GM19397 (cell line): ENCODE measurements at regions not wholly inside any gene's neighbourhood (a gene's known extent, or its start where the extent isn't known, plus 50 kb on each side); places are given as distances from the start of the nearest gene placed in this dataset.
"Not testable (repeated sequence)": the region's sequence is repeated elsewhere in the genome, so short reads cannot be mapped to it uniquely, and the experiment has no call there.

Source experiments
- ATAC-seq: cut with Tn5 transposase; IDR thresholded peaks from one replicate; pipeline ENCODE4 v1.9.1; 2021; ENCODE audit warnings: mild to moderate bottlenecking, moderate library complexity; ENCODE audit not compliant: unreplicated experiment

GRCh38 chr5:33136785-33137184 is 304.0 kb upstream of the TARS1 start:
- ATAC-seq: no peak

DNA sequence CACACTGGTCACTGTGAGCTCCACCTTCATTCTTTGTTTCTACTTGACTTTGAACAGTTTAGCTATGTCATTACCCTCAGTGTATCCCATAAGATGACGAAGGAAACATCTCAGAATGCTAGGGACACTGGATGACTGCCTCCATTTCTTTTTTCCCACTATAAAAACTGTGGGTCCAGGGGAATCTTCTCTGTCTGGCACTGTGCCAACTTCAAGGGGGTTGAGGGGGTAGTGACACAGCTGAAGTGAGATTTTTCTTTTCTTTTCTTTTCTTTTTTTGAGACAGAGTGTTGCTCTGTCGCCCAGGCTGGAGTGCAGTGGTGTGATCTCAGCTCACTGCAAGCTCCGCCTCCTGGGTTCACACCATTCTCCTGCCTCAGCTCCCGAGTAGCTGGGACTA is 302.6 kb upstream of the TARS1 start:
- not testable (repeated sequence) for ATAC-seq

DNA sequence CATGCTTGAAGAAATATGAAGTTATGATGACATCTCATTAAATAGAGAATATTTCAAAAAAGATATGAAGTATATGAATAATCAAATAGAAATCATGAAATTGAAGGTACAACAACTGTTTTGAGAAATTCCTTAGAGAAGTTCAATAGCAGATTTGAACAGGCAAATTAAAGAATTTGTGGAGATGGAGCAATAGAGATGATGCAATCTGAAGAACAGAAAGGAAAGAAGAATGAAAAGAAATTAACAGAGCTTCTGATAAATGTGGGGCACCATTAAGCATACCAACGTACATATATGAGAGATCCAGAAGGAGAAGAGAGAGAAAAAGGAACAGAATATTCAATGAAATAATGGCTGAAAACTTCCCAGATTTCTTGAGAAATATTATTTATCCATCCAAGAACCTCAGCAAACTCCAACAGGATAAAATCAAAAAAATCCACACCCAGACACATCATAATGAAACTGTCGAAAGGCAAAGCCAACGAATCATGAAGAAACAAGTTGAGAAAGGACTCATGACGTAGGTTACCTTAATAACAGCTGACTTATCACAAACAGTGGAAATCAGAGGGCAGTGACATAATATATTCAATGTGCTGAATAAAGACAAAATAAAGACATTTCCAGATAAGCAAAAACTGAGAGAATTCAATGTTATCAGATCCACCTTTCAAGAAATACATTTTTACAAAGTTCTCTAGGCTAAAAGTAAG is 297.2 kb upstream of the TARS1 start:
- no peak for ATAC-seq

- ATAC-seq: no peak
Measured at GRCh38 chr5:33146881-33147280, 293.9 kb upstream of the TARS1 start.

DNA sequence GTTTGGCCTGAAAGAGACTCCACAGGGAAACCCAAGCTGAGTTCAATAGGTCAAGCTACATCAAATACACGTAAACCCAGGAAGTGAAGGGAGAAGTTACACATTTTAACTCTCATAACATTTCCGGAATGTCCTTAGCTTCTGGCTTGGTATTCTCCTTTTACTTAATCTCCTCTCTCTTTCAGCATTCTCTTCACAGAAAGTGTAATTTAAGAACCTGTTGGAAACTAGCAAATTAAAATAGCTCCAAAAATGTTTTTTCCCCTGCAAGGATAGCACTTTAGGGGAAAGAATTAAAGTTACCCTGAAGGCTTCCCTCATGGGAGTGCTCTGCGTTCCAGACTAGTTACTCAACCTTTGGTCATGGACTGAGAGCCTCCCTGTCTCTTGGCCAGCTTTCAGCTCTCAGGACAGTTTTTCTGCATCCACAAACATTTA is 292.7 kb upstream of the TARS1 start:
- ATAC-seq: no peak

- ATAC-seq: no peak
Measured at GRCh38 chr5:33153372-33153771, 287.4 kb upstream of the TARS1 start.

DNA sequence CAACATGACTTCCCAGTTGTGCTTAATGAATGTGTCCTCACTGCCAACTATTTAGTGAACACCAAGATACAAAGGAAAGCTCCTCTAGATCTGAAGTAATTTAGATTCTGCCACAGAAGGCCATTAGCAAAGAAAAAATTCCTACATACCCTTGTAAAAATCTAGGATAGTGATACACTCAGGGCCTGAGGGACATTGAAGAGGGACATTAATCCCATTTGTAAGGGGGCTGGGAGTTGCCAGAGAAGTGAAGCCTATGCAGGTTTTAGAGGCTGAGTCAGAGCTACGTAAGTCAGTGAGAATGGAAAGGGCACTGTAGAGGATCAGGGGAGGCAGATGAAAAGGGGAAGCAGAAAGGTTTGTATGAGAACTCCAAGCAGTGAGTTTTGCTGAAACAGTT is 286.9 kb upstream of the TARS1 start:
- ATAC-seq: no peak

DNA sequence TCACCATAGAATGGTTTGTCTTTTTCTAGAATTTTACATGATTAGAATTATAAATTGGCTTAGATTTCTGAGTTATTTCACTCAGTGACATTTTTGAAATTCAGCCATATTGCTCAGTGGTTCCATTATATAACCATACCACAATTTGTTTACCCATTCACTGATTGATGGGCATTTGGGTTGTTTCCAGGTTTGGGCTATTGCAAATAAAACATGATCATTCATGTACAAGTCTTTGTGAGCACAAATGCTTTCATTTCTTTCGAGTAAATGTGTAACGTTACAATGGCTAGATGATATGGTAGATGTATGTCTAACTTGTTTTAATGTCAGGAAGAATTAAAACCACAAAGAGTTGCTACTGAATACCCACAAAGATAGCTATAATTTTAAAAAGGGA is 279.9 kb upstream of the TARS1 start:
- ATAC-seq: no peak

DNA sequence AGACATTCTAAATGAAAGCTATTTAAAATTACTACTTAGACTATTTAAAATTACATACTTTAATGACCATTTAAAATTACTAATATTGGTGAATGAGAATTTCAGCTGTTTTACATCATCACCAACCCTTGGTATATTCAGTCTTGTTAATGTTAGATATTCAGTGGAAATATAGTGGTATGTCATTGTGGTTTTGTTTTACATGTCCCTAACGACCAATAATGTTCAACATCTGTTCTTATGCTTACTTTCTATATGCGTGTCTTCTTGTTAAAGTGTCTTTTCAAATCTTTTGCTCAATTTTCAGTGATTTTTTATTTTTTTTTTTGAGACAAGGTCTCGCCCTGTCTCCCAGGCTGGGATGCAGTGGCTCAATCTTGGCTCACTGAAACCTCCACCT is 279.3 kb upstream of the TARS1 start:
- ATAC-seq: no peak

DNA sequence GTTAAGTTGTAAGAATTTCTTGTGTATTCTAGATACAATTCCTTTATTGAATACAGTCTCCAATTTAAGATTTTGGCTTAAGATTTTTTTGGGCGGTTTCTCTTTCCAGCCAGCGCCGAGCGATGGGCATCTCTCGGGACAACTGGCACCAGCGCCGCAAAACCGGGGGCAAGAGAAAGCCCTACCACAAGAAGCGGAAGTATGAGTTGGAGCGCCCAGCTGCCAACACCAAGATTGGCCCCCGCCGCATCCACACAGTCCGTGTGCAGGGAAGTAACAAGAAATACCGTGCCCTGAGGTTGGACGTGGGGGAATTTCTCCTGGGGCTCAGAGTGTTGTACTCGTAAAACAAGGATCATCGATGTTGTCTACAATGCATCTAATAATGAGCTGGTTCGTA is 278.7 kb upstream of the TARS1 start:
- ATAC-seq: no peak

DNA sequence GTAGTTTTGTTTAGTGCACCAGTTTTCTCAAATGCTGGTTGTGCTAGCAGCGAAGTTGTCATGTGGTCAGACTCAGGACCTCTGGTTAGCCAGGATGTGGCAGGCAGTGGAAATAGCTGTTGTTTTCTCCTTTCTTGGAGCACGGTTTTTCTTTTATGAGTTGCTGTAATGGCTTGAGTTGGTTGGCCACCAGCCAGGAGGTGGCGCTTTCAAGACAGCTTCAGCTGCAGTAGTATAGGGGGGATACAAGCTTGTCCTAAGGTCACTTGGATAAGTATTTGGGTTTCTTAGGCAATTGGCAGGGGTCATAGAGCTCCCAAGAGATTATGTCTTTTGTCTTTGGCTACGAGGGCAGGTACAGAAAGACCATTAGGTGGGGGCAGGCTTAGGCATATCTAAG is 274.2 kb upstream of the TARS1 start:
- no peak for ATAC-seq

DNA sequence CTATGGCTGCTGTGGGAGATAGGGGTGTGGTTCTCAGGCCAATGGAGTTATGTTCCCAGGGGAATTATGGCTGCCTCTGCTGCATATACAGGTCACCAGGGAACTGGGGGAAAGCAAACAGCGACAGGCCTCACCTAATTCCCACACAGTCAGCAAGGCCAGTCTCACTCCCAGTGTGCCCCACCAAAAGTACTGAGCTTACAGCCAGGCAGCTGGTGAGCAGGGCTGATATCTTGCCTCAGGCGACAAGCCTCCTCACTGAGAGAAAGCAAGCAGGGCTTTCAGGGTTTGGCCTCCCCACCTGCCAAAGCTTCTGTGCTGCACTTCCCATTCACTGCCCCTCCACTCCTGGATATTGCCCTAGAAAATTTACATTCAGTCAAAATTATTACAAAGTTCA is 273.8 kb upstream of the TARS1 start:
- ATAC-seq: no peak

GRCh38 chr5:33167541-33167940 is 273.2 kb upstream of the TARS1 start:
- ATAC-seq: no peak

- no peak for ATAC-seq
Measured at GRCh38 chr5:33170411-33170810, 270.4 kb upstream of the TARS1 start.

DNA sequence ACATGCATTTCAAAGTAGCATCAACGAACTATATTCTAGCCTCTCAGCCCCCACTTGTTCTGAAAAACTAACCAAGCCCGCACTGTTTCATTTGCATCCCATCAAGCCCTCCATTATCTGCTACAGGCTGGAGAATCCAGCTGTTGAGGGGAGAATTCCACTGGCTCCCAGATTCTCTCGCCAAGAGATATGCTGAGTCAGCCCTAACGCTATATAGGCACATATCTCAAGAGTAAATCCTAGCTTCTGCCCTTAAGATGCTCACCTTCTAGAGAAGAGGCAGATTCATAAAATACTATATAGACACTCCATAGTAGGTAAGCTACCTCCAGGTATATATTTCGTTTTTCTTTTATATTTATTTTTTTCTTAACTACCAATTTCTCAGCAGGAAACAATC is 266.4 kb upstream of the TARS1 start:
- no peak for ATAC-seq

DNA sequence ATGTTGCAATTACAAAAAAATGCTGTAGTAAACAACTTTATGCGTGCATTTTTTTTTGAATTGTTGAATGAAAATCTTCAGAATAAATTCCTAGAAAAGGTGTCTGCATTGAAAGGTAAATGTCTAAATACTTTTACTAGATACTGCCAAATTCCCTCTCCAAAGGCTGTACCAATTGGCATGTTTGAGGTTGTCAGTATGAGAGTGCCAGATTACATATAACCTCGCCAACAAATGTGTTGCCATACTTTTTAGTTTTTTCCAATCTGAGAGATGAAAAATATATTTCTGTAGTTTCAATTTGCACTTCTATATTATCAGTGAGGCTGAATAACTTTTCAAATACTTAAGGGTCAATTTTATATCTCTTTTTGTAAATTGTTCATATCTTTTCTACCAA is 261.5 kb upstream of the TARS1 start:
- no peak for ATAC-seq

GRCh38 chr5:33180900-33181299 is 259.9 kb upstream of the TARS1 start:
- ATAC-seq: no peak

- no peak for ATAC-seq
Measured at GRCh38 chr5:33182986-33183385, 257.8 kb upstream of the TARS1 start.

DNA sequence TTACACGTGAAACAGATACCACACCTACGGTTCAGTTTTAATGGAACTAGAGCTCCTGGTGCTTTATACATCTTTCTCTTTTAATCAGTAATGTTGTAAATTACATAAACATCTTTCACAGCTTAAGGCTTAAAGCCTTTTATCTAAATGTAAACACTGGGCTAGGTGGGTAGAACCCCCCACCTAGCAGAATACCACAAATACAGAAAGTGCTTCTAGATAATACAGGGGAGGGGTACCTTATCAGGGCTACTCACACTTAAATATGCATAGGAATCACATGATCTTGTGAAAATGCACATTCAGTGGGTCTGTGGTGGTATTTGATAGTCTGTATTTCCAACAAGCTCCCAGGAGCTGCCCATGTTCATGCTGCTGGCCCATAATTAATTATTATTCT is 256.4 kb upstream of the TARS1 start:
- ATAC-seq: no peak

DNA sequence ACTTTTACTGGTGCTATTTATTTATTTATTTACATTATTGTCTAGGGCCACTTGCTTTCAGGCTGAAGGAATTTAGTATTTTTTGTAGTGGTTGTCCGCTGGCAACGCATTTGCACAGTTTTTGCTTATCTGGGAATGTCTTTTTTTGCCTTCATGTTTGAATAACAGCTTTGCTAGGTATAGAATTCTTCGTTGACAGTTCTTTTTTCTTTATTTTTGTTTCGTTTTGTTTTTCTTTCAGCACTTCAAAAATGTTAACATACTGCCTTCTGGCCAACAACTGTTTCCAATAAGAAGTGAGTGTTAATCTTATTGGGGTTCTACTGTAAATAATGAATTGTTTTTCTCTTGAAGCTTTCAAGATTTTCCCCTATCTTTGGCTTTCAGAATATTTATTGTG is 252.7 kb upstream of the TARS1 start:
- ATAC-seq: no peak

- no peak for ATAC-seq
Measured at GRCh38 chr5:33194914-33195313, 245.9 kb upstream of the TARS1 start.

GRCh38 chr5:33195431-33196165 is 245.2 kb upstream of the TARS1 start:
- ATAC-seq: no peak

DNA sequence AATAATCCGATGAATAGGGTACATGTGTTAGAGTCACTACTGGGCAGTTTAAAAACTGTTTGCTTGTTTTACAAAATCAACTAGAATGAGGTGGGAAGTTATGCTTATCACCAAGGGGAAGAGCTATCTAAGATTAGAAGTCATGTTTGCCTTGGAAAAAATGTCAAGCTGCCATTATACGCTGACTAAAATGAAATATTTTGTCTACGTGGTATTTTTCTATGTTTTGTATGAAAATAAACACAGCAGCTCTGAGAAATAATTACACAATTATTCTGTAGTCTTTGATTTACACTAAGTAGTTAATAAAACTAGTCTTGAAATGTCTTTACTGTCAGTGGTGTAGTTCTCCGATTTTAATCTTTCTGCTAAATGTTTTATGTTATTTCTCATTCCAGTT is 241.9 kb upstream of the TARS1 start:
- no peak for ATAC-seq
